GM13976 (cell line): ENCODE measurements at regions not wholly inside any gene's neighbourhood (a gene's known extent, or its start where the extent isn't known, plus 50 kb on each side); places are given as distances from the start of the nearest gene placed in this dataset.
"Not testable (repeated sequence)": the region's sequence is repeated elsewhere in the genome, so short reads cannot be mapped to it uniquely, and the experiment has no call there.

Source experiments
- DNase-seq: peaks from one replicate; pipeline ENCODE4 v3.0.0; 2012; ENCODE audit warnings: low spot score
- CTCF ChIP-seq: IDR thresholded peaks from 2 replicates; pipeline ENCODE4 v1.5.1; 2012; ENCODE audit warnings: borderline replicate concordance, mild to moderate bottlenecking; ENCODE audit not compliant: insufficient read depth; ENCODE audit errors: extremely low read depth, missing control alignments, control extremely low read depth
- in situ Hi-C: fragments of 300-500 bp; cut with MboI; formaldehyde crosslinking; loops from one replicate; pipeline ENCODE4 v1.12.0; 2022; ENCODE audit warnings: low sequenced_read_pairs, mixed read lengths, inconsistent platforms; ENCODE audit not compliant: unreplicated experiment

- in situ Hi-C loops: no loop called here
- no peak for TF ChIP-seq CTCF
Observed at GRCh38 chr9:115814081-115814480, 339.5 kb upstream of the PAPPA start.

DNA sequence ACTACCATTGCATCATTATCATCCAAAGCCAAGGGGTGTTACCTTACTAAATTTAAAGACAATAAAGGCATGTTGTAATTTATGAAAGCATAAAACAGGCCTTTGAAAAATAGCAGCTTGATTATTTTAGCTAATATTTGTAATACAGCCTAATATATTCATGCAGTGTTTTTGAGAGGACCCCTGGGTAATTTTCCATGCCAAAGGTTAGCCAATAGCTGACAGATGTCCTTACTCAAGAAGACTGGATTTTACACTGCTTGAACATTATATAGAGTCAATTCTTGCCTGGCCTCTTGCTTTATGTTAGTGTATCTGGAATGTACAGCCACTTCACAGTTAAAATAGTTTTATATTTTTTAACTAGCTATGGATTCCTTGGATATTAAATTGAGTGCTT lies 337.8 kb upstream of the PAPPA start:
- no peak for DNase-seq
- in situ Hi-C loops: no loop called here
- no peak for TF ChIP-seq CTCF

More at GRCh38 chr9:115814081-115814480, 339.5 kb upstream of the PAPPA start:
- DNase-seq: no peak

GRCh38 chr9:115818651-115819050 lies 334.9 kb upstream of the PAPPA start:
- in situ Hi-C loops: not testable (repeated sequence)

GRCh38 chr9:115832031-115832430 lies 321.6 kb upstream of the PAPPA start:
- no peak for DNase-seq
- in situ Hi-C loops: no loop called here
- TF ChIP-seq CTCF: no peak

More at GRCh38 chr9:115818651-115819050, 334.9 kb upstream of the PAPPA start:
- DNase-seq: not testable (repeated sequence)

DNA sequence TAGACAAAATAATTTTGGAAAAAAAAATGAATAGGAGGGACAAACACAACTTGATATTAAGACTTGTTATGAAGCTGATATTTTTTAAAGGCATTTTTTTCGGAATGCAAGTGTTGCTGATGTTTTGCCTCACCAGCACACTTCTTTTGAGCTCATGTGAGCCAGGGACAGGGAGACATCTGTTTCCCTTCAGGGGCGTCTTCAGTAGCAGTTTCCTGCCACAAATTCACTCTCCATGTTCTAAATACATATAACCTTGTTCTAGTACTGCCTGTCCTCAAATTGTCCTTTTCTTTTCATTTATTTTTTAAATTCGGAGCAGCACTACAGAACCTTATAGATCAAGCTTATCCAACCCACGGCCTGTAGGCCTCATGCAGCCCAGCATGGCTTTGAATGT lies 316.0 kb upstream of the PAPPA start:
- TF ChIP-seq CTCF: no peak
- in situ Hi-C loops: no loop called here
- no peak for DNase-seq

DNA sequence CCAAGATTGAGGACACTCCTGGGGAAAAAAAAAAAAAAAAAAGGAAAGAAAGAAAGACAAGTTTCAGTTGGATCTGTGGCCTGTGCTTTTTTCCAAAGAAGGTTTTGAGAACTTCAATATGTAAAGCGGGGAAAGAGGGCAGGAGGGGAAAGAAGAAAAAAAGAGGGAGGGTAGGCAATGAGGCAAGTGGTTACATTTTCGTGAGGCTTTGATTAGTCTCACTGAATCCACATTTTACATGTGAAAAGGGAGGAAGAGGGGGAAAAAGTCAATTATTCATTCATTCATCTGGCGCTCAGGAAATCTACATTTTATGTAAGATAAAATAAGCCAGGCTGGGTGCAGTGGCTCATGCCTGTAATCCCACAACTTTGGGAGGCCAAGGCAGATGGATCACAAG lies 315.2 kb upstream of the PAPPA start:
- TF ChIP-seq CTCF: no peak
- DNase-seq: no peak
- in situ Hi-C loops: no loop called here

DNA sequence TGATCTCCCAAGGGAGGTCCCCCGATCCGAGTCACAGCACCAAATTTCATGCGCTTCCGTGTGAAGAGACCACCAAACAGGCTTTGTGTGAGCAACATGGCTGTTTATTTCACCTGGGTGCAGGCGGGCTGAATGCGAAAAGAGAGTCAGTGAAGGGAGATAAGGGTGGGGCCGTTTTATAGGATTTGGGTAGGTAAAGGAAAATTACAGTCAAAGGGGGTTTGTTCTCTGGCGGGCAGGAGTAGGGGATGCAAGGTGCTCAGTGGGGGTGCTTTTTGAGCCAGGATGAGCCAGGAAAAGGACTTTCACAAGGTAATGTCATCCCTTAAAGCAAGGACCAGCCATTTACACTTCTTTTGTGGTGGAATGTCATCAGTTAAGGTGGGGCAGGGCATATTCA lies 309.2 kb upstream of the PAPPA start:
- DNase-seq, in situ Hi-C loops: not testable (repeated sequence)

GRCh38 chr9:115845648-115846312 lies 307.8 kb upstream of the PAPPA start:
- in situ Hi-C loops: no loop called here
- no peak for DNase-seq
- TF ChIP-seq CTCF: no peak
